Fibroblast of pulmonary artery (primary cell): ENCODE measurements at regions not wholly inside any gene's neighbourhood (a gene's known extent, or its start where the extent isn't known, plus 50 kb on each side); places are given as distances from the start of the nearest gene placed in this dataset.
"Not testable (repeated sequence)": the region's sequence is repeated elsewhere in the genome, so short reads cannot be mapped to it uniquely, and the experiment has no call there.

Experiments used
- DNase-seq: peaks from one replicate; pipeline ENCODE4 v3.0.0-alpha.2; 2010; ENCODE audit warnings: low read depth
- H3K4me3 ChIP-seq: replicated peaks from 2 replicates; pipeline ENCODE4 v1.5.1; 2011; ENCODE audit warnings: low read depth, mild to moderate bottlenecking, control low read depth, low read length, moderate library complexity
- CTCF ChIP-seq: IDR thresholded peaks from 2 replicates; pipeline ENCODE4 v1.5.1; 2011; ENCODE audit warnings: mild to moderate bottlenecking, control low read depth, low read length, inconsistent platforms; ENCODE audit errors: missing control alignments

GRCh38 chr5:135149229-135149955 lies 115.4 kb upstream of the PITX1 start:
- no peak overlapping the region for H3K4me3 ChIP-seq
- no peak for DNase-seq
- TF ChIP-seq CTCF = no peak

DNA sequence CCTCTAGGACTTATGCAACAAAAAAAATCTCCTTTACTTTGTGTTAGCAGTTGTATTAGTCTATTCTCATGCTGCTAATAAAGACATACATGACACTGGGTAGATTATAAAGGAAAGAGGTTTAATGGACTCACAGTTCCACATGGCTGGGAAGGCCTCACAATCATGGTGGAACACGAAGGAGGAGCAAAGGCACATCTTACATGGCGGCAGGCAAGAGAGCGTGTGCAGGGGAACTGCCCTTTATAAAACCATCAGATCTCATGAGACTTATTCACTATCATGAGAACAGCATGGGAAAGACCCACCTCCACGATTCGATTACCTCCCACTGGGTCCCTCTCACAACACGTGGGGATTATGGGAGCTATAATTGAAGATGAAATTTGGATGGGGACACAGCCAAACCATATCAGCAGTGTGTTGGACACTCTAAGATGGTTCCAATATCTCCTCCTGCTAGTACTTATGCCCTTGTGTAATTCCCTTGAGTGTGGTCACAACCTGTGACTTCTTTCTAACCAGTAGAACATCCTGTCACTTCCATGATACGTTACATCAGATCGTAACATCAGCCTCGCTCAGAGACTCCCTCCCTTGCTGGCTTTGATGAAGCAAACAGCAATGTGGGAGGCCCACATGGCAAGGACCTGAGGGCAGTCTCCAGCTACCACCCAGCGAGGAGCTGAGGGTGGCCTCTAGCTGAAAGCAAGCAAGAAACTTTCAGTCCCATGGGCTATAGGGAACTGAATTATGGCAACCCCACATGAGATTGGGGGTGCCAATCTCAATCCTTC lies 113.5 kb upstream of the PITX1 start:
- H3K4me3 ChIP-seq = no peak overlapping the region
- no peak for TF ChIP-seq CTCF
- no peak for DNase-seq

- no peak for TF ChIP-seq CTCF
- H3K4me3 ChIP-seq = no peak overlapping the region
- DNase-seq = no peak
These were observed 112.0 kb upstream of the PITX1 start for GRCh38 chr5:135145985-135146384.

- not testable (repeated sequence) for H3K4me3 ChIP-seq, DNase-seq
These were observed 109.7 kb upstream of the PITX1 start for GRCh38 chr5:135143682-135144081.

GRCh38 chr5:135141303-135142268 lies 107.6 kb upstream of the PITX1 start:
- TF ChIP-seq CTCF = no peak
- DNase-seq = no peak
- no peak overlapping the region for H3K4me3 ChIP-seq

GRCh38 chr5:135140446-135141204 lies 106.6 kb upstream of the PITX1 start:
- H3K4me3 ChIP-seq = no peak overlapping the region
- no peak for TF ChIP-seq CTCF

More at GRCh38 chr5:135140446-135141204, 106.6 kb upstream of the PITX1 start:
- no peak for DNase-seq
